WTC11 (cell line): ENCODE measurements at regions not wholly inside any gene's neighbourhood (a gene's known extent, or its start where the extent isn't known, plus 50 kb on each side); places are given as distances from the start of the nearest gene placed in this dataset.

Source experiments
- ATAC-seq: fragments of 200-7000 bp; cut with Tn5 transposase; 2 replicates; pipeline ENCODE4 v1.10.0; 2021; ENCODE audit warnings: mild to moderate bottlenecking, moderate library complexity
- CTCF ChIA-PET: fragments of 300-600 bp; sonication (Branson Sonifier 250); formaldehyde crosslinking; loops from one replicate; lab custom pipeline; 2021; ENCODE audit warnings: antibody characterized with exemption; lab: Charles Lee
- POLR2A ChIA-PET: fragments of 350-600 bp; sonication (Branson Sonifier 250); formaldehyde crosslinking; loops from one replicate; lab custom pipeline; 2021; ENCODE audit warnings: antibody characterized with exemption; lab: Charles Lee
- DNase-seq: peaks from one replicate; pipeline ENCODE4 v3.0.0; 2021; ENCODE audit warnings: low spot score
- H3K27ac Mint-ChIP-seq: 2 replicates; pipeline ENCODE4 v1.8.0; 2021; ENCODE audit warnings: mixed read lengths
- H3K27me3 Mint-ChIP-seq: 2 replicates; pipeline ENCODE4 v1.8.0; 2021; ENCODE audit warnings: low read depth, mild to moderate bottlenecking, moderate library complexity, mixed read lengths
- H3K36me3 Mint-ChIP-seq: 2 replicates; pipeline ENCODE4 v1.8.0; 2021; ENCODE audit warnings: mixed read lengths
- H3K4me1 Mint-ChIP-seq: 2 replicates; pipeline ENCODE4 v1.8.0; 2022; ENCODE audit warnings: mixed read lengths
- H3K4me3 Mint-ChIP-seq: 2 replicates; pipeline ENCODE4 v1.8.0; 2021; ENCODE audit warnings: mild to moderate bottlenecking, moderate library complexity, mixed read lengths
- H3K9me3 Mint-ChIP-seq: 2 replicates; pipeline ENCODE4 v1.8.0; 2021; ENCODE audit warnings: mixed read lengths
- AFF4 ChIP-seq: sonication (generic); formaldehyde crosslinking; IDR thresholded peaks from 2 replicates; pipeline ENCODE4 v1.8.1; 2023; ENCODE audit warnings: mild to moderate bottlenecking, missing genetic modification reagents, borderline replicate concordance
- ARID4B ChIP-seq: sonication (generic); formaldehyde crosslinking; IDR thresholded peaks from 2 replicates; pipeline ENCODE4 v1.8.0; 2023; ENCODE audit warnings: missing genetic modification reagents, mild to moderate bottlenecking, borderline replicate concordance
- E2F4 ChIP-seq: sonication (generic); formaldehyde crosslinking; IDR thresholded peaks from 2 replicates; pipeline ENCODE4 v1.8.1; 2022; ENCODE audit warnings: low read depth, mild to moderate bottlenecking, moderate library complexity, missing genetic modification reagents, borderline replicate concordance
- GABPB1 ChIP-seq: sonication (generic); formaldehyde crosslinking; IDR thresholded peaks from 2 replicates; pipeline ENCODE4 v1.8.1; 2023; ENCODE audit warnings: mild to moderate bottlenecking, missing genetic modification reagents
- GRHL2 ChIP-seq: fragments of 250-450 bp; sonication (Bioruptor Pico); IDR thresholded peaks from 2 replicates; pipeline ENCODE4 v1.8.0; 2022; ENCODE audit warnings: mild to moderate bottlenecking, moderate library complexity; ENCODE audit not compliant: insufficient replicate concordance, severe bottlenecking
- GTF2I ChIP-seq: fragments of 250-450 bp; sonication (Bioruptor Pico); conservative IDR thresholded peaks from 2 replicates; pipeline ENCODE4 v1.4.0; 2021; ENCODE audit warnings: mild to moderate bottlenecking
- MYBL2 ChIP-seq: sonication (generic); formaldehyde crosslinking; IDR thresholded peaks from 2 replicates; pipeline ENCODE4 v1.8.1; 2023; ENCODE audit warnings: mild to moderate bottlenecking, moderate library complexity, missing genetic modification reagents
- NR2C2 ChIP-seq: sonication (generic); formaldehyde crosslinking; IDR thresholded peaks from 2 replicates; pipeline ENCODE4 v1.8.0; 2022; ENCODE audit warnings: mild to moderate bottlenecking, missing genetic modification reagents
- SMAD4 ChIP-seq: sonication (generic); formaldehyde crosslinking; IDR thresholded peaks from 2 replicates; pipeline ENCODE4 v1.8.0; 2022; ENCODE audit warnings: mild to moderate bottlenecking, missing genetic modification reagents
- SP1 ChIP-seq: sonication (generic); formaldehyde crosslinking; conservative IDR thresholded peaks from 2 replicates; pipeline ENCODE4 v1.8.1; 2022; ENCODE audit warnings: missing genetic modification reagents
- TCF7 ChIP-seq: sonication (generic); formaldehyde crosslinking; IDR thresholded peaks from 2 replicates; pipeline ENCODE4 v1.8.0; 2022; ENCODE audit warnings: mild to moderate bottlenecking, low read depth, missing genetic modification reagents, moderate library complexity
- TEAD1 ChIP-seq: sonication (generic); formaldehyde crosslinking; IDR thresholded peaks from 2 replicates; pipeline ENCODE4 v1.8.0; 2022; ENCODE audit warnings: mild to moderate bottlenecking, missing genetic modification reagents
- TEAD4 ChIP-seq: sonication (generic); formaldehyde crosslinking; IDR thresholded peaks from 2 replicates; pipeline ENCODE4 v1.8.0; 2022; ENCODE audit warnings: mild to moderate bottlenecking, missing genetic modification reagents
- USF1 ChIP-seq: sonication (generic); formaldehyde crosslinking; IDR thresholded peaks from 2 replicates; pipeline ENCODE4 v1.8.0; 2022; ENCODE audit warnings: mild to moderate bottlenecking, missing genetic modification reagents
- ZNF317 ChIP-seq: sonication (generic); formaldehyde crosslinking; IDR thresholded peaks from 2 replicates; pipeline ENCODE4 v1.8.1; 2023; ENCODE audit warnings: low read depth, mild to moderate bottlenecking, moderate library complexity, missing genetic modification reagents, borderline replicate concordance
- ZNF532 ChIP-seq: fragments of 250-450 bp; sonication (Bioruptor Pico); IDR thresholded peaks from 2 replicates; pipeline ENCODE4 v1.9.0; 2021; ENCODE audit warnings: mild to moderate bottlenecking, borderline replicate concordance
- TF ChIP-seq, protein P1 (sequence below): fragments of 250-450 bp; sonication (Bioruptor Pico); IDR thresholded peaks from 2 replicates; pipeline ENCODE4 v2.1.2; 2022; ENCODE audit warnings: mild to moderate bottlenecking, moderate library complexity

DNA sequence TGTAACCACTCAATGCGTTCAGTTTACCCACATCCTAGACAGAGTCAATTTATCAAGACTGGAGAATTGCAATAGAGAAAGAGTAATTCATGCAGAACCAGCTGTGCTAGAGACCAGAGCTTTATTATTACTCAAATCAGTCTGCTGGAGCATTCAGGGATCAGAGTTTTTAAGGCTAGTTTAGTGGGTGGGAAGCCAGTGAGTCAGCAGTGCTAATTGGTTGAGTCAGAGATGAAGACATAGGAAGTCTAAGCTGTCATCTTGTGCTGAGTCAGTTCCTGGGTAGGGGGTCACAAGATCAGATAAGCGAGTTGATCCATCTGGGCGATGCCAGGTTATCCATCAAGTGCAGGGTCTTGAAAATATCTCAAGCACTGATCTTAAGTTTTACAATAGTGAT, 499.6 kb downstream of the MRPL39 start:
- no peaks in the 10 kb centered on the region for H3K27me3 Mint-ChIP-seq
- H3K4me3 Mint-ChIP-seq, result no peak overlapping the region
- ChIA-PET CTCF (interaction anchor here (0.5 to 0.6 kb wide), 2 partner anchors 567 to 962 kb away, joined by 3 to 4 read pairs; no protein-coding TSS in a partner anchor), POLR2A (no interaction called here)
- DNase-seq, result no peak
- no peaks in the 10 kb centered on the region; the same call in 1 of the 2 replicates for H3K36me3 Mint-ChIP-seq
- TF ChIP-seq E2F4 (CRISPR knock-in tag) (no peak), NR2C2 (CRISPR knock-in tag) (no peak), GTF2I (no peak)
- H3K27ac Mint-ChIP-seq, result no peak overlapping the region
- no peaks in the 10 kb centered on the region for H3K4me1 Mint-ChIP-seq
- peaks cover 16% of the 10 kb centered on the region for H3K9me3 Mint-ChIP-seq
- no peak for ATAC-seq

GRCh38 chr21:25103500-25104207, 503.6 kb downstream of the MRPL39 start:
- Mint-ChIP-seq H3K9me3 (peaks cover 12% of the 10 kb centered on the region), H3K36me3 (no peaks in the 10 kb centered on the region; the same call in 1 of the 2 replicates), H3K27me3 (no peaks in the 10 kb centered on the region), H3K4me1 (no peaks in the 10 kb centered on the region), H3K4me3 (no peak overlapping the region), H3K27ac (no peak overlapping the region)
- DNase-seq, result no peak
- ATAC-seq, result no peak
- POLR2A ChIA-PET, result no interaction called here
- CTCF ChIA-PET, result no interaction called here
- TF ChIP-seq TEAD4 (CRISPR knock-in tag) (no peak), GABPB1 (CRISPR knock-in tag) (no peak), USF1 (no peak), ZNF317 (CRISPR knock-in tag) (no peak), TEAD1 (no peak), SP1 (CRISPR knock-in tag) (no peak), AFF4 (CRISPR knock-in tag) (no peak), TCF7 (CRISPR knock-in tag) (no peak), SMAD4 (CRISPR knock-in tag) (no peak), ZNF532 (CRISPR knock-in tag) (no peak), ARID4B (no peak), GRHL2 (no peak), MYBL2 (CRISPR knock-in tag) (no peak)
- TF ChIP-seq, protein P1, sequence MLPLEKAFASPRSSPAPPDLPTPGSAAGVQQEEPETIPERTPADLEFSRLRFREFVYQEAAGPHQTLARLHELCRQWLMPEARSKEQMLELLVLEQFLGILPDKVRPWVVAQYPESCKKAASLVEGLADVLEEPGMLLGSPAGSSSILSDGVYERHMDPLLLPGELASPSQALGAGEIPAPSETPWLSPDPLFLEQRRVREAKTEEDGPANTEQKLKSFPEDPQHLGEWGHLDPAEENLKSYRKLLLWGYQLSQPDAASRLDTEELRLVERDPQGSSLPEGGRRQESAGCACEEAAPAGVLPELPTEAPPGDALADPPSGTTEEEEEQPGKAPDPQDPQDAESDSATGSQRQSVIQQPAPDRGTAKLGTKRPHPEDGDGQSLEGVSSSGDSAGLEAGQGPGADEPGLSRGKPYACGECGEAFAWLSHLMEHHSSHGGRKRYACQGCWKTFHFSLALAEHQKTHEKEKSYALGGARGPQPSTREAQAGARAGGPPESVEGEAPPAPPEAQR (CRISPR knock-in tag), result no peak
